ENCODE measurements at regions not wholly inside any gene's neighbourhood (a gene's known extent, or its start where the extent isn't known, plus 50 kb on each side); places are given as distances from the start of the nearest gene placed in this dataset.

- no peak for TF ChIP-seq CTCF (IDR thresholded peaks at IDR 0.05)
- TF ChIP-seq POLR2A (IDR thresholded peaks at IDR 0.05) = no peak
Observed at GRCh38 chr13:90246005-90246404, 1101.5 kb upstream of the MIR17HG start.

Data from thyroid gland (tissue), 4 donors.